Upper lobe of right lung (tissue), 1 donor: ENCODE measurements at regions not wholly inside any gene's neighbourhood (a gene's known extent, or its start where the extent isn't known, plus 50 kb on each side); places are given as distances from the start of the nearest gene placed in this dataset.
A peak's percentile ranks its signal among the peaks of the same experiment; 100 is the strongest.

Experiments used
- ATAC-seq: fragments of 200-7000 bp; cut with Tn5 transposase; one replicate; pipeline ENCODE4 v1.9.1; 2020; ENCODE audit warnings: mild to moderate bottlenecking, moderate library complexity
- DNase-seq: peaks from one replicate; pipeline ENCODE4 v3.0.0-alpha.2; 2020
- H3K27ac ChIP-seq: fragments of 200-600 bp; one replicate; pipeline ENCODE4 v1.8.0; 2022
- H3K27me3 ChIP-seq: fragments of 200-600 bp; one replicate; pipeline ENCODE4 v1.8.0; 2022; ENCODE audit warnings: mild to moderate bottlenecking
- H3K36me3 ChIP-seq: fragments of 200-600 bp; one replicate; pipeline ENCODE4 v1.8.0; 2022
- H3K4me1 ChIP-seq: fragments of 200-600 bp; one replicate; pipeline ENCODE4 v1.8.0; 2022
- H3K4me3 ChIP-seq: fragments of 200-600 bp; one replicate; pipeline ENCODE4 v1.8.0; 2022; ENCODE audit warnings: mild to moderate bottlenecking
- H3K9me3 ChIP-seq: fragments of 200-600 bp; one replicate; pipeline ENCODE4 v1.8.0; 2022
- intact Hi-C: fragments of 100-400 bp; cut with DNase I; formaldehyde crosslinking; loops from one replicate; pipeline ENCODE4 v1.11.0; 2022
- TF ChIP-seq, protein P1 (sequence below): fragments of 200-600 bp; IDR thresholded peaks from one replicate; pipeline ENCODE4 v1.8.0; 2022; ENCODE audit warnings: antibody characterized with exemption
- donor health status: DM: no; HTN: yes; CAD: no; lungs with severe emphysema.

DNA sequence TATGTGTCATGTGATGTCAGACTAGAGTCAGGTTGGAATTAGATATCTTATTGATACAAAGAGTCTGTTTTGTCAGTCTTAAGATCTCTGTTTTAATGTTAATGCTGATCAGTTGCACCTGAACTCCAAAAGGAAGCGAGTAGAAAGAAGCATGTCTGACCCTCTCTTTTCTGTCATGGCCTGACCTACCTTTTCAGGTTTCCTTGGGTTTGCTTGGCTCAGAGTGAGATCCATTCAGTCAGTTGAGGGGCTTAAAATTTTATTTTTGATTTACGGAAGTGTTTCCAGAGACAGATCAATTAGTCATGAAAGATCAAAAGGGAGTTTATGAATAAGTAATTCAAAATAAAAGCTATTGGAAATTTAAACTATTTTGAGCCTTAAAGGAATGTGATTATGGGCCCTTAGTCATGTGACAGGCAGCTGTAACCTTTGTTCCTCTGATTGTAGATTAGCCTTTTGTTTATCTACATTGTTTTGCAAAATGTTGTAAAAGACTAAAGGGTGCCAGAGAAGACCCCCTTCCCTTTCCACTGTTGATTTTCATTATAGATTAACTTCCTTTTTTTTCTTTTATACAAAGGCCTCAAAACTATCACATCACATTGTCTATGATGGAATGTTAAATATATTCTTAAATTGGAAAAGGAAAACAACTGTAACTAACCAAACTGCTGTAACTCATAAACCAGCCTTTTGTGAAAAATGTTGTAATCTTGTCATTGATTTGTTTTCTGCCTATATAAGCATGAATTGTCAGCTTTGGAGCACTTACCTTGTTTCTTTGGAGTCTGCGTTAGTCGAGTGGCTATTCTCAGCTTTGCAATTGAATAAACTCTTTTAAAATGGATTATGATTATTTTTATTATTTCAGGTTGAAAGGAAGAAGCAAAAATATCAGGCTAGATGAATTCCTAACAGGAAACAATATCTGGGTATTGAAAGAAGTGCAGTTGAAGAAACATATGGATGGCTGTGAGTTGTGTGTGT is 195.5 kb upstream of the MBL2 start:
- Histone ChIP-seq H3K4me1 (no peaks in the 10 kb centered on the region), H3K36me3 (no peaks in the 10 kb centered on the region), H3K9me3 (no peaks in the 10 kb centered on the region), H3K27ac (no peak overlapping the region), H3K4me3 (no peak overlapping the region), H3K27me3 (no peaks in the 10 kb centered on the region)
- no peak for ATAC-seq
- intact Hi-C loops, result no loop called here
- TF ChIP-seq, protein P1, sequence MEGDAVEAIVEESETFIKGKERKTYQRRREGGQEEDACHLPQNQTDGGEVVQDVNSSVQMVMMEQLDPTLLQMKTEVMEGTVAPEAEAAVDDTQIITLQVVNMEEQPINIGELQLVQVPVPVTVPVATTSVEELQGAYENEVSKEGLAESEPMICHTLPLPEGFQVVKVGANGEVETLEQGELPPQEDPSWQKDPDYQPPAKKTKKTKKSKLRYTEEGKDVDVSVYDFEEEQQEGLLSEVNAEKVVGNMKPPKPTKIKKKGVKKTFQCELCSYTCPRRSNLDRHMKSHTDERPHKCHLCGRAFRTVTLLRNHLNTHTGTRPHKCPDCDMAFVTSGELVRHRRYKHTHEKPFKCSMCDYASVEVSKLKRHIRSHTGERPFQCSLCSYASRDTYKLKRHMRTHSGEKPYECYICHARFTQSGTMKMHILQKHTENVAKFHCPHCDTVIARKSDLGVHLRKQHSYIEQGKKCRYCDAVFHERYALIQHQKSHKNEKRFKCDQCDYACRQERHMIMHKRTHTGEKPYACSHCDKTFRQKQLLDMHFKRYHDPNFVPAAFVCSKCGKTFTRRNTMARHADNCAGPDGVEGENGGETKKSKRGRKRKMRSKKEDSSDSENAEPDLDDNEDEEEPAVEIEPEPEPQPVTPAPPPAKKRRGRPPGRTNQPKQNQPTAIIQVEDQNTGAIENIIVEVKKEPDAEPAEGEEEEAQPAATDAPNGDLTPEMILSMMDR, result no peak
- no peak for DNase-seq

DNA sequence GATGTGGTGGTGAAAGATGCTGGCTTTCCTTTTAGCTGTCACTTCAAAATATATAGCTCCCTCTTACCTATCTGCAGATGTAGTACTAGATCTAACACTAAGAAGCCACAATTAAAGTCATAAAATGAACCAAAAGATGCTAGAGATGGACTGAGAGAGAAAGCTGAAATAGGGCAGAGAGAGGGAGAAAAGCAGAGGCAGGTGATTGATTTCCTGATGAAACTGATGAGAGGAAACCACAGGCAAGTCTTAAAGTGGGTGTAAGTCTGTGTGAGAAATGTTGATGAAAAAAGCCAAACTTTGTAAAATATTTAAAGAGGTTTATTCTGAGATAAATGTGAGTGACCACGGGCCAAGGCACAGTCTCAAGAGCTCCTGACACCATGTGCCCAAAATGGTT is 194.3 kb upstream of the MBL2 start:
- Histone ChIP-seq H3K4me1 (no peaks in the 10 kb centered on the region), H3K27me3 (no peaks in the 10 kb centered on the region), H3K4me3 (no peak overlapping the region), H3K27ac (no peak overlapping the region), H3K9me3 (no peaks in the 10 kb centered on the region), H3K36me3 (no peaks in the 10 kb centered on the region)
- ATAC-seq (no peak), DNase-seq (no peak)
- intact Hi-C loops, result no loop called here
- TF ChIP-seq, protein P1, result no peak

DNA sequence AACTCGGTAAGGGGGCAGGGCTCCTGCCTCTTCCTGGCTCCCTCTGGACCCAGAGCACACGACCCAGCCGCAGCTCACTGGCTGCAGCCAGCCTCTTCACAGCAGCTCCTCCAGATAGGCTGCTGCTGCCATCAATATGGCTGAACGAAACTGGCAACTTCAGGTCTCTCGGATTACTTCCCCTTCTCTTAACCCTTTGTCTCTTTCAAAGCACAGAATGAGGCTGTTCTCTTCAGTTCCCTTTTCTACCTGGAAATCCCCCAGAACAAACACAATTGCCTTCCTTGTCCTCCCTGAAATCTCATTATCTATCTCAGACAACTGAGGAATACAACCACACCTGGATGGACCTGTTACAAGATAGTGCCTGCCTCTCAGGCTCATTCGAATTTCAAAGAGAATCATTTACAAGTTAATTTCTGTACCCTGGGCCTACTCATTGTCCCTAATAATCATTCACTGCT is 193.4 kb upstream of the MBL2 start:
- Histone ChIP-seq H3K4me1 (no peaks in the 10 kb centered on the region), H3K4me3 (no peak overlapping the region), H3K27me3 (no peaks in the 10 kb centered on the region), H3K9me3 (no peaks in the 10 kb centered on the region), H3K36me3 (no peaks in the 10 kb centered on the region), H3K27ac (no peak overlapping the region)
- intact Hi-C loops, result no loop called here
- TF ChIP-seq, protein P1, result no peak
- DNase-seq, result no peak
- peak; percentile 35 for ATAC-seq

DNA sequence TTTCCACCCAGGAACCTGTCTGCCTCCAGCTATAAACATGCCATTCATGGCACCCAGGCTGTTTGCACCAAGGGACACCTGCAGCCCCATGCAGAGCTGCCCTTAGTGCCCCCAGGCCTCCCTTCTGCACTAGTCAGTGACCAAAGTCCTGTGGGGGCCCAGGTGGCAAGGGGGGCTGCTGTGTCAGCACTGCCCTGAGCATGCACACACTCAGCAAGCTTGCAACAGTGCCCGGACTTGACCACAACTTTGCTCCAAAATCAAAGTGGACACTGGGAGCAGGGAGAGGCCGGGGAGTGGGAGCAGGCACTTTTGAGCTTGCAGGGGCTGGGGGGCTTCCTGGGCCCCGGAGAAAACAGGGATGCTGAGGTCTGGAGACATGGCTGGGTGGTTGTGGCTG is 192.9 kb upstream of the MBL2 start:
- no peaks in the 10 kb centered on the region for H3K27me3 ChIP-seq
- no peak overlapping the region for H3K27ac ChIP-seq
- no peaks in the 10 kb centered on the region for H3K4me1 ChIP-seq
- intact Hi-C loops, result no loop called here
- ATAC-seq, result peak; percentile 38
- no peak overlapping the region for H3K4me3 ChIP-seq
- H3K36me3 ChIP-seq, result no peaks in the 10 kb centered on the region
- no peak for DNase-seq
- no peaks in the 10 kb centered on the region for H3K9me3 ChIP-seq
- TF ChIP-seq, protein P1, result no peak

DNA sequence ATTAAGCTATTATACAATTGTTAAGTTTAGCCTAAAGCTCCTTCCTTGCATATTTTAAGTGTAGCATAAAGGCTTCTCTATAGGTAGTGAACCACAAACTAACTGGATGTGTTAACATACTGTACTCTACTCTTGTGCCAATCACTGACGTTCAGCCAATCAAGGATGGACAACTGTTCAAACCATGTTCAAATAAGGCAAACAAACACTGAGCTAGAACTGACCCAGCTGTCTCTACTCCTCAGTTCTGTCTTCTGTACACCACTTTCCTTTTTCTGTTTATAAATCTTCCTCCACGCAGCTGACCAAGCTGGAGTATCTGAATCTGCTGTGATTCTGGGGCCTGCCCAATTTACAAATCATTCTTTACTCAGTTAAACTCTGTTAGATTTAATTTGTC is 188.7 kb upstream of the MBL2 start:
- no peak overlapping the region for H3K27ac ChIP-seq
- H3K36me3 ChIP-seq, result no peaks in the 10 kb centered on the region
- no peaks in the 10 kb centered on the region for H3K4me1 ChIP-seq
- no peak overlapping the region for H3K4me3 ChIP-seq
- TF ChIP-seq, protein P1, result no peak
- no peaks in the 10 kb centered on the region for H3K9me3 ChIP-seq
- H3K27me3 ChIP-seq, result no peaks in the 10 kb centered on the region
- intact Hi-C loops, result no loop called here
- ATAC-seq (no peak), DNase-seq (no peak)
